ENCODE measurements at regions not wholly inside any gene's neighbourhood (a gene's known extent, or its start where the extent isn't known, plus 50 kb on each side); places are given as distances from the start of the nearest gene placed in this dataset.

- TF ChIP-seq, protein P1, sequence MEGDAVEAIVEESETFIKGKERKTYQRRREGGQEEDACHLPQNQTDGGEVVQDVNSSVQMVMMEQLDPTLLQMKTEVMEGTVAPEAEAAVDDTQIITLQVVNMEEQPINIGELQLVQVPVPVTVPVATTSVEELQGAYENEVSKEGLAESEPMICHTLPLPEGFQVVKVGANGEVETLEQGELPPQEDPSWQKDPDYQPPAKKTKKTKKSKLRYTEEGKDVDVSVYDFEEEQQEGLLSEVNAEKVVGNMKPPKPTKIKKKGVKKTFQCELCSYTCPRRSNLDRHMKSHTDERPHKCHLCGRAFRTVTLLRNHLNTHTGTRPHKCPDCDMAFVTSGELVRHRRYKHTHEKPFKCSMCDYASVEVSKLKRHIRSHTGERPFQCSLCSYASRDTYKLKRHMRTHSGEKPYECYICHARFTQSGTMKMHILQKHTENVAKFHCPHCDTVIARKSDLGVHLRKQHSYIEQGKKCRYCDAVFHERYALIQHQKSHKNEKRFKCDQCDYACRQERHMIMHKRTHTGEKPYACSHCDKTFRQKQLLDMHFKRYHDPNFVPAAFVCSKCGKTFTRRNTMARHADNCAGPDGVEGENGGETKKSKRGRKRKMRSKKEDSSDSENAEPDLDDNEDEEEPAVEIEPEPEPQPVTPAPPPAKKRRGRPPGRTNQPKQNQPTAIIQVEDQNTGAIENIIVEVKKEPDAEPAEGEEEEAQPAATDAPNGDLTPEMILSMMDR (IDR thresholded peaks at IDR 0.05; ENCODE audit: borderline replicate concordance, insufficient read depth, low read depth, low read length), result no peak
- no peak overlapping the region for H3K4me3 ChIP-seq (ENCODE audit: low read depth, low read length)
Observed at GRCh38 chr10:131848741-131849590, 51.8 kb upstream of the PPP2R2D start.

GRCh38 chr10:131849591-131850382 is 51.0 kb upstream of the PPP2R2D start:
- TF ChIP-seq, protein P1 (IDR thresholded peaks at IDR 0.05; ENCODE audit: borderline replicate concordance, insufficient read depth, low read depth, low read length), result no peak
- H3K4me3 ChIP-seq (ENCODE audit: low read depth, low read length), result no peak overlapping the region

DNA sequence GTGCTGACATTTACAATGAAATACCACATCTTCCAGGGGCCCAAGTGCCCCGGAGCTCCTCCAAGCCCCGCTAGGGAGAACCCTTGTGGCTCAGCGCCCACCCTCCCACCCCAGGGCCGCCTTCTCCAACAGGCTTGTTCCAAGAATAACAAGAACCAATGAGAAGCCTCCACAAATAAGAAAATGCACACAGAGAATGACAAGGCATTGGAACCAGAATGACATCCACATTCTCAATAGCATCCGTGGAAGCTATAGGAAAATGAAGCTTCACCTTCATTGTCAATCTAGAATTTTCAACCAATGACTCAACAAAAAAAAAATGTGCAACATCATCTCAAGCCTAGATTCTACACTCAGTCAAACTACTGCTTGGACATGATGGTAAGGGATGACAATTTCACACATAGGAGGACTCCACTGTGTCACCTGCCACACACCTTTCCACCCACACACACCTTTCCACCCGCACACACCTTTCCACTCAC is 50.4 kb upstream of the PPP2R2D start:
- TF ChIP-seq, protein P1 (IDR thresholded peaks at IDR 0.05; ENCODE audit: borderline replicate concordance, insufficient read depth, low read depth, low read length), result no peak
- H3K4me3 ChIP-seq (ENCODE audit: low read depth, low read length), result no peak overlapping the region
